ENCODE measurements at regions not wholly inside any gene's neighbourhood (a gene's known extent, or its start where the extent isn't known, plus 50 kb on each side); places are given as distances from the start of the nearest gene placed in this dataset.

DNA sequence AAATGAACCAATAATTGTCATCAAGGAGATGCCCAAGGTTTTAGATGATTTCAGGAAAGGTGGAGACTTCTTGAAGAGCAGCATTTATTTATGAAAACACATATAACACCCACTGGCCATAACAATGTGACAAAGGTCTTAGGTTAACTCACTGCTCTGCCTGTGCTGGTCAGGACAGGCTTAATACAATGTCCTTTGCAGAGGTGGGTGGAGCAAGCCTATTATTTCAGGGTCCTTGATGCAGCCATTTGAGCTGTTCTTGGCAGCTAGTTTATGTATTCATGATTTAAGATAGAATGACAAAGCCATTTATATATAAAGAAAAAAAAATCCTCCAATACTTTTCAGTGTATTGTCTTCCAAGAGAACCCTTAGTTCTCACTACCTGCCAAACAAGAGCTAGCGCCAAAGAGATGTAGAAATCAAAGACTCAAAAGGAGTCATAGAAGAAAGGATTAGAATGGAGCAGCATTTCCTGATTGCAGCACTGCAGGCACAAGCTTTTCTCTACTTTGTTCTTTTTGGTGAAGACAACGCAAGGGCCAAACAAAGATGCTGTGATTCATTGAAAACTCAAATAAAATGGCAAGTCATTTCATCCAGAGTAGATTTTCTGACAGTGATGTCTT lies 124.3 kb upstream of the TSHZ2 start:
- Histone ChIP-seq H3K27ac (no peak overlapping the region), H3K4me3 (no peak overlapping the region), H3K36me3 (ENCODE audit: insufficient read depth, low read length) (no peaks in the 10 kb centered on the region), H3K9ac (ENCODE audit: insufficient read length) (no peak overlapping the region), H3K9me3 (ENCODE audit: low read depth, low read length) (no peaks in the 10 kb centered on the region)
- DNase-seq (ENCODE audit: low read depth, low spot score): no peak
- TF ChIP-seq EZH2 (IDR thresholded peaks at IDR 0.05) (no peak), POLR2AphosphoS5 (IDR thresholded peaks at IDR 0.05; ENCODE audit: borderline replicate concordance, low read depth, low read length) (no peak), FOXP2 (optimal IDR thresholded peaks at IDR 0.05; ENCODE audit: control extremely low read depth, extremely low read length, insufficient read depth) (no peak)

DNA sequence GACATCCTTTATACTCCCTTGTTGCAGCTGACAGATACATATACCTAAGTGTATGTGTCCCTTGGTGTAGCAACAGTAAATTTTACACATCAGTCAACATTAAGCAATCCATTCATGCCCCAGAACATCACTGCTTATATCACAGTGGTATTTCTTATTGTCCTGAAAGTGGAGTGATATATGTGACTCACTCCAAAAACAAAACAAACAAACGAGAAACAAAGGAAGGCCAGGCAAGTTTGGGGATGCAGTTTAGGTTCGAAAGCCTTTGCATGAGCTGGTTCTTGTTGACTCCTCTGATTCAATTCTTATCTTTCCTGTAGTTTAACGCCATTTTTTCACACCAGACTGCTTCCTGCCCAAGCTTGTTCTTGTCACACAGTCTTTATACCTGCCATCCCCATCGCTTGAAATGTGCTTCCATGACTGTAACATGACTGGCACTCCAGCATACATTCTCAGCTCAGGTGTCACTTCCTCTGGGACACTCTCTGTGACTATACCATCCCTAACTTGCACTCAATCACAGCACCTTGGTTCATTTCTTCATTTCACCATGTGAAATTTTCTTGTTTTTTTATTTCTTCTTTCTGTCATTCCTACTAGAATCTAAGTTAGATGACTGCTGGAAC lies 125.0 kb upstream of the TSHZ2 start:
- H3K36me3 ChIP-seq (ENCODE audit: insufficient read depth, low read length): no peaks in the 10 kb centered on the region
- no peak overlapping the region for H3K9ac ChIP-seq (ENCODE audit: insufficient read length)
- H3K27ac ChIP-seq: no peak overlapping the region
- no peak overlapping the region for H3K4me3 ChIP-seq
- no peak for DNase-seq (ENCODE audit: low read depth, low spot score)
- H3K9me3 ChIP-seq (ENCODE audit: low read depth, low read length): no peaks in the 10 kb centered on the region
- no peak for TF ChIP-seq FOXP2 (optimal IDR thresholded peaks at IDR 0.05; ENCODE audit: control extremely low read depth, extremely low read length, insufficient read depth)
- TF ChIP-seq EZH2 (IDR thresholded peaks at IDR 0.05): no peak
- no peak for TF ChIP-seq POLR2AphosphoS5 (IDR thresholded peaks at IDR 0.05; ENCODE audit: borderline replicate concordance, low read depth, low read length)

GRCh38 chr20:52845044-52845443 lies 127.1 kb upstream of the TSHZ2 start:
- Histone ChIP-seq H3K4me3 (no peak overlapping the region), H3K36me3 (ENCODE audit: insufficient read depth, low read length) (no peaks in the 10 kb centered on the region), H3K9ac (ENCODE audit: insufficient read length) (no peak overlapping the region), H3K27ac (no peak overlapping the region), H3K9me3 (ENCODE audit: low read depth, low read length) (no peaks in the 10 kb centered on the region)
- TF ChIP-seq POLR2AphosphoS5 (IDR thresholded peaks at IDR 0.05; ENCODE audit: borderline replicate concordance, low read depth, low read length): no peak
- TF ChIP-seq FOXP2 (optimal IDR thresholded peaks at IDR 0.05; ENCODE audit: control extremely low read depth, extremely low read length, insufficient read depth): no peak
- DNase-seq (ENCODE audit: low read depth, low spot score): no peak

DNA sequence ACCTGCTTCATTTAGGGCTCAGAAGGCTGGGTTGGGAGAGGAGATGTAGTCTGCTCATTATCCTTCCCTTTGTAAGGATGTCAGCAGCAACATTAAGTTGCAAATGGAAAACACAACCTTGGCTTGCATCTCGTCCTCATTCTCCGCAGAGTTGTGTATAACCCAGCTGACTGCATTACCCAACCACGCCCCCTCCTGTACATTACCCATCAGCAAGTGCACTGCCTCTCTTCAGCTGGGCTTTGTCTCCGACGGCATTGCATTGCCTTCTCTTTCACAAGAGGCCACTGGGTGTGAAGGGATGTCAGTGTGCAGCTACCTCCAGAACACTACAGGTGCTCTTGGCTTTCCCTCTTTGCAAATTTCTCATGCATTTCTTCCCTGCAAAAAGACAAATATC lies 128.7 kb upstream of the TSHZ2 start:
- Histone ChIP-seq H3K9me3 (ENCODE audit: low read depth, low read length) (no peaks in the 10 kb centered on the region), H3K9ac (ENCODE audit: insufficient read length) (no peak overlapping the region), H3K27ac (no peak overlapping the region), H3K4me3 (no peak overlapping the region), H3K36me3 (ENCODE audit: insufficient read depth, low read length) (no peaks in the 10 kb centered on the region)
- no peak for DNase-seq (ENCODE audit: low read depth, low spot score)
- TF ChIP-seq FOXP2 (optimal IDR thresholded peaks at IDR 0.05; ENCODE audit: control extremely low read depth, extremely low read length, insufficient read depth): no peak
- no peak for TF ChIP-seq POLR2AphosphoS5 (IDR thresholded peaks at IDR 0.05; ENCODE audit: borderline replicate concordance, low read depth, low read length)
- TF ChIP-seq EZH2 (IDR thresholded peaks at IDR 0.05): no peak

- no peaks in the 10 kb centered on the region for H3K36me3 ChIP-seq (ENCODE audit: insufficient read depth, low read length)
- DNase-seq (ENCODE audit: low read depth, low spot score): no peak
- TF ChIP-seq FOXP2 (optimal IDR thresholded peaks at IDR 0.05; ENCODE audit: control extremely low read depth, extremely low read length, insufficient read depth): no peak
- TF ChIP-seq POLR2AphosphoS5 (IDR thresholded peaks at IDR 0.05; ENCODE audit: borderline replicate concordance, low read depth, low read length): no peak
- TF ChIP-seq EZH2 (IDR thresholded peaks at IDR 0.05): no peak
Observed at GRCh38 chr20:52841003-52841402, 131.2 kb upstream of the TSHZ2 start.

DNA sequence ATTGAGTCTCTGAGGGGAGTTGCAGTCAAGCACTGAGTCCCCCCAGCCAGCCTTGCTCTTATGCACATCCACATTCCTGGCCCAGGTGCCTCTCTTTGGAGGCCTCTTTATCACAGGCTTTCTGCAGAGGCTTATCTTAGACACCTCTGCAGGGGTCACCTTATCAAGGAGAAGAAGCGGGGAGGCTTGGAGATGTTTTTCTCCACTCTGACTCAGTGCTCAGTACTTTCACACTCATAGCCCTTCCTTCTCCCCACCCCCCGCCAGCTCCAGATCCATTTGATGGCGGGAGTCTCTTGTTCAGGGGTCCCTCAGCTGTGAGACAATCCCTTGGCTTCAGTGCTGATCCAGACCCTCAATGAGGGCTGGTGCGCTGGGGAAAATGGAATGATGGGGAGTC lies 132.1 kb upstream of the TSHZ2 start:
- H3K4me3 ChIP-seq: no peak overlapping the region
- TF ChIP-seq FOXP2 (optimal IDR thresholded peaks at IDR 0.05; ENCODE audit: control extremely low read depth, extremely low read length, insufficient read depth) (no peak), EZH2 (IDR thresholded peaks at IDR 0.05) (no peak), POLR2AphosphoS5 (IDR thresholded peaks at IDR 0.05; ENCODE audit: borderline replicate concordance, low read depth, low read length) (no peak)
- no peaks in the 10 kb centered on the region for H3K36me3 ChIP-seq (ENCODE audit: insufficient read depth, low read length)
- no peak for DNase-seq (ENCODE audit: low read depth, low spot score)
- no peak overlapping the region for H3K27ac ChIP-seq
- H3K9me3 ChIP-seq (ENCODE audit: low read depth, low read length): no peaks in the 10 kb centered on the region
- no peak overlapping the region for H3K9ac ChIP-seq (ENCODE audit: insufficient read length)

More at GRCh38 chr20:52841003-52841402, 131.2 kb upstream of the TSHZ2 start:
- Histone ChIP-seq H3K27ac (no peak overlapping the region), H3K9me3 (ENCODE audit: low read depth, low read length) (no peaks in the 10 kb centered on the region), H3K9ac (ENCODE audit: insufficient read length) (no peak overlapping the region), H3K4me3 (no peak overlapping the region)

- DNase-seq (ENCODE audit: low read depth, low spot score): no peak
- Histone ChIP-seq H3K4me3 (no peak overlapping the region), H3K9ac (ENCODE audit: insufficient read length) (no peak overlapping the region), H3K27ac (no peak overlapping the region), H3K9me3 (ENCODE audit: low read depth, low read length) (no peaks in the 10 kb centered on the region), H3K36me3 (ENCODE audit: insufficient read depth, low read length) (no peaks in the 10 kb centered on the region)
- no peak for TF ChIP-seq FOXP2 (optimal IDR thresholded peaks at IDR 0.05; ENCODE audit: control extremely low read depth, extremely low read length, insufficient read depth)
Observed at GRCh38 chr20:52838510-52839241, 133.5 kb upstream of the TSHZ2 start.

- Histone ChIP-seq H3K9me3 (ENCODE audit: low read depth, low read length) (no peaks in the 10 kb centered on the region), H3K4me3 (no peak overlapping the region), H3K27ac (no peak overlapping the region), H3K36me3 (ENCODE audit: insufficient read depth, low read length) (no peaks in the 10 kb centered on the region), H3K9ac (ENCODE audit: insufficient read length) (no peak overlapping the region)
- DNase-seq (ENCODE audit: low read depth, low spot score): no peak
- TF ChIP-seq EZH2 (IDR thresholded peaks at IDR 0.05) (no peak), FOXP2 (optimal IDR thresholded peaks at IDR 0.05; ENCODE audit: control extremely low read depth, extremely low read length, insufficient read depth) (no peak), POLR2AphosphoS5 (IDR thresholded peaks at IDR 0.05; ENCODE audit: borderline replicate concordance, low read depth, low read length) (no peak)
Observed at GRCh38 chr20:52837378-52837777, 134.8 kb upstream of the TSHZ2 start.

Measured in SK-N-MC (cell line).